ENCODE measurements at regions not wholly inside any gene's neighbourhood (a gene's known extent, or its start where the extent isn't known, plus 50 kb on each side); places are given as distances from the start of the nearest gene placed in this dataset.

DNA sequence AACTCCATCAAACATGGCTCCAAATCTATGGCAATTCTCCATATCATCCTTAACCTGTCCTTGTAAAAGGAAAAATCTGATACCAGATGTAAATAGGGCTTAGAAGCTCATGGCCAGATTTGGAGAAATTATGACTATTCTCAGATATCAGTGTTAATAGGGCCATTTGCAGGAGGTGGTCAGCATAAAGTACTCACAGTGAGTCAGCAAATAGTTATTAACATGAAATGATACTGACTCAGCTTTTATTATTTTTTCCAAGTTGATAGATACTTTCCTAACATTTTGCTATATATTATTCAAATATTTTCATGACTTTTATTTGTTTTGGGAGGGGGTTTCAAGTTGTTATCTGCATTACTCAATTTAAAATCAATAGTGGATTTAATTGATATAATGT is 255.8 kb downstream of the MFSD1 start:
- H3K9me2 ChIP-seq (ENCODE audit: insufficient read depth, low read length) = no peaks in the 10 kb centered on the region
- H3K36me3 ChIP-seq (ENCODE audit: insufficient read depth, low read length) = no peaks in the 10 kb centered on the region
- no peak overlapping the region for H3K4me3 ChIP-seq (ENCODE audit: low read length)
- H3K27me3 ChIP-seq (ENCODE audit: insufficient read depth, low read depth, low read length) = no peaks in the 10 kb centered on the region
- no peak overlapping the region for H3K4me2 ChIP-seq (ENCODE audit: low read length)
- no peak overlapping the region for H3K9ac ChIP-seq (ENCODE audit: low read length)
- no peaks in the 10 kb centered on the region for H3F3A ChIP-seq (ENCODE audit: insufficient read depth, low read length, poor library complexity, severe bottlenecking)
- no peak overlapping the region for H3K27ac ChIP-seq (ENCODE audit: low read length)
- TF ChIP-seq, protein P1, sequence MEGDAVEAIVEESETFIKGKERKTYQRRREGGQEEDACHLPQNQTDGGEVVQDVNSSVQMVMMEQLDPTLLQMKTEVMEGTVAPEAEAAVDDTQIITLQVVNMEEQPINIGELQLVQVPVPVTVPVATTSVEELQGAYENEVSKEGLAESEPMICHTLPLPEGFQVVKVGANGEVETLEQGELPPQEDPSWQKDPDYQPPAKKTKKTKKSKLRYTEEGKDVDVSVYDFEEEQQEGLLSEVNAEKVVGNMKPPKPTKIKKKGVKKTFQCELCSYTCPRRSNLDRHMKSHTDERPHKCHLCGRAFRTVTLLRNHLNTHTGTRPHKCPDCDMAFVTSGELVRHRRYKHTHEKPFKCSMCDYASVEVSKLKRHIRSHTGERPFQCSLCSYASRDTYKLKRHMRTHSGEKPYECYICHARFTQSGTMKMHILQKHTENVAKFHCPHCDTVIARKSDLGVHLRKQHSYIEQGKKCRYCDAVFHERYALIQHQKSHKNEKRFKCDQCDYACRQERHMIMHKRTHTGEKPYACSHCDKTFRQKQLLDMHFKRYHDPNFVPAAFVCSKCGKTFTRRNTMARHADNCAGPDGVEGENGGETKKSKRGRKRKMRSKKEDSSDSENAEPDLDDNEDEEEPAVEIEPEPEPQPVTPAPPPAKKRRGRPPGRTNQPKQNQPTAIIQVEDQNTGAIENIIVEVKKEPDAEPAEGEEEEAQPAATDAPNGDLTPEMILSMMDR (IDR thresholded peaks at IDR 0.05; ENCODE audit: poor library complexity, severe bottlenecking) = no peak
- no peak overlapping the region for H2AFZ ChIP-seq (ENCODE audit: low read depth, low read length)
- H3K9me3 ChIP-seq (ENCODE audit: low read length) = no peaks in the 10 kb centered on the region
- H3K79me2 ChIP-seq (replicated peaks; ENCODE audit: insufficient read depth, low read length) = no peaks in the 10 kb centered on the region
- no peaks in the 10 kb centered on the region for H4K20me1 ChIP-seq (ENCODE audit: insufficient read depth)

DNA sequence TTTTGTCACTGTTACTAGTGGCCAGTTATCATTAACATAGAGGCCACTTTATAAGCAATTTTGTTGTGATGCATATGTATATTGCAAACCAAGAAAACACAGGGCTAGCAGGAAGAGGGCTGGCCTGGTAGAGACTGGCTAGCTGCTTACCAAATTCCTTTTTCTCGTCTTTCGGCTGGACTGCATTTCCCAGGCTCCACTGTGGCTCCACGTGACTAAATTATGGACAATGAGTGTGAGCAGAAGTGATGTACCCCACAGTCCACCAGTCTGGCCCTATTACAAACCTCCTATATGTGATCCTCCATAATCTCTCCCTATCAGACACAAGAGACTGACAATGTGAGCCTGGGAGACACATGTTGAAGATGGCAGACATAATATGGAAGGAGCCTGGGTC is 257.0 kb downstream of the MFSD1 start:
- no peaks in the 10 kb centered on the region for H3K9me3 ChIP-seq (ENCODE audit: low read length)
- no peaks in the 10 kb centered on the region for H3K79me2 ChIP-seq (replicated peaks; ENCODE audit: insufficient read depth, low read length)
- no peak overlapping the region for H3K9ac ChIP-seq (ENCODE audit: low read length)
- no peaks in the 10 kb centered on the region for H4K20me1 ChIP-seq (ENCODE audit: insufficient read depth)
- no peak for TF ChIP-seq RAD21 (conservative IDR thresholded peaks at IDR 0.05)
- TF ChIP-seq, protein P1 (IDR thresholded peaks at IDR 0.05; ENCODE audit: poor library complexity, severe bottlenecking) = no peak
- TF ChIP-seq, protein P2, sequence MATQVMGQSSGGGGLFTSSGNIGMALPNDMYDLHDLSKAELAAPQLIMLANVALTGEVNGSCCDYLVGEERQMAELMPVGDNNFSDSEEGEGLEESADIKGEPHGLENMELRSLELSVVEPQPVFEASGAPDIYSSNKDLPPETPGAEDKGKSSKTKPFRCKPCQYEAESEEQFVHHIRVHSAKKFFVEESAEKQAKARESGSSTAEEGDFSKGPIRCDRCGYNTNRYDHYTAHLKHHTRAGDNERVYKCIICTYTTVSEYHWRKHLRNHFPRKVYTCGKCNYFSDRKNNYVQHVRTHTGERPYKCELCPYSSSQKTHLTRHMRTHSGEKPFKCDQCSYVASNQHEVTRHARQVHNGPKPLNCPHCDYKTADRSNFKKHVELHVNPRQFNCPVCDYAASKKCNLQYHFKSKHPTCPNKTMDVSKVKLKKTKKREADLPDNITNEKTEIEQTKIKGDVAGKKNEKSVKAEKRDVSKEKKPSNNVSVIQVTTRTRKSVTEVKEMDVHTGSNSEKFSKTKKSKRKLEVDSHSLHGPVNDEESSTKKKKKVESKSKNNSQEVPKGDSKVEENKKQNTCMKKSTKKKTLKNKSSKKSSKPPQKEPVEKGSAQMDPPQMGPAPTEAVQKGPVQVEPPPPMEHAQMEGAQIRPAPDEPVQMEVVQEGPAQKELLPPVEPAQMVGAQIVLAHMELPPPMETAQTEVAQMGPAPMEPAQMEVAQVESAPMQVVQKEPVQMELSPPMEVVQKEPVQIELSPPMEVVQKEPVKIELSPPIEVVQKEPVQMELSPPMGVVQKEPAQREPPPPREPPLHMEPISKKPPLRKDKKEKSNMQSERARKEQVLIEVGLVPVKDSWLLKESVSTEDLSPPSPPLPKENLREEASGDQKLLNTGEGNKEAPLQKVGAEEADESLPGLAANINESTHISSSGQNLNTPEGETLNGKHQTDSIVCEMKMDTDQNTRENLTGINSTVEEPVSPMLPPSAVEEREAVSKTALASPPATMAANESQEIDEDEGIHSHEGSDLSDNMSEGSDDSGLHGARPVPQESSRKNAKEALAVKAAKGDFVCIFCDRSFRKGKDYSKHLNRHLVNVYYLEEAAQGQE (IDR thresholded peaks at IDR 0.05; ENCODE audit: borderline replicate concordance) = no peak
- H3K4me2 ChIP-seq (ENCODE audit: low read length) = no peak overlapping the region
- no peak overlapping the region for H3K27ac ChIP-seq (ENCODE audit: low read length)
- no peaks in the 10 kb centered on the region for H3K27me3 ChIP-seq (ENCODE audit: insufficient read depth, low read depth, low read length)
- no peaks in the 10 kb centered on the region for H3K36me3 ChIP-seq (ENCODE audit: insufficient read depth, low read length)
- H3F3A ChIP-seq (ENCODE audit: insufficient read depth, low read length, poor library complexity, severe bottlenecking) = no peaks in the 10 kb centered on the region
- H3K9me2 ChIP-seq (ENCODE audit: insufficient read depth, low read length) = no peaks in the 10 kb centered on the region
- no peak overlapping the region for H3K4me3 ChIP-seq (ENCODE audit: low read length)
- no peak overlapping the region for H2AFZ ChIP-seq (ENCODE audit: low read depth, low read length)

DNA sequence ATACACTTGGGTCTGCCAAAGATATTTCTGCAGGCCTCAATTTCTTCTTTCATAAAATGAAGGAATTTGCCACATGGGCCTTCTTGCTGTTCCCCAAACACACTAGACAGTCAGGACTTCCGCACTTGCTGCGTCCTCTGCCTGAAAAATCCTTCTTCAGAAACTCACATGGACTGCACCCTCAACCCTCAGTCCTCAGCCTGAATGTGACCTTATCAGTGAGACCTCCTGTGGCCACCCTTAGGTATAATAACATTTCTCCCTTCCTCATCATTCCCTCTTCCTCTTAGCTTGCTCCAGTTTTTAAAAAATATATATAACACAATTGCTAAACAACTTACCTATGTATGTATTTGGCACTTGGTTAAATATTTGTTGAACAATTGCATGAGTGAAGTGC is 257.5 kb downstream of the MFSD1 start:
- no peak overlapping the region for H3K4me3 ChIP-seq (ENCODE audit: low read length)
- H3K9me3 ChIP-seq (ENCODE audit: low read length) = no peaks in the 10 kb centered on the region
- H3K9me2 ChIP-seq (ENCODE audit: insufficient read depth, low read length) = no peaks in the 10 kb centered on the region
- H2AFZ ChIP-seq (ENCODE audit: low read depth, low read length) = no peak overlapping the region
- H3K9ac ChIP-seq (ENCODE audit: low read length) = no peak overlapping the region
- H4K20me1 ChIP-seq (ENCODE audit: insufficient read depth) = no peaks in the 10 kb centered on the region
- no peaks in the 10 kb centered on the region for H3K79me2 ChIP-seq (replicated peaks; ENCODE audit: insufficient read depth, low read length)
- H3K36me3 ChIP-seq (ENCODE audit: insufficient read depth, low read length) = no peaks in the 10 kb centered on the region
- H3F3A ChIP-seq (ENCODE audit: insufficient read depth, low read length, poor library complexity, severe bottlenecking) = no peaks in the 10 kb centered on the region
- H3K27me3 ChIP-seq (ENCODE audit: insufficient read depth, low read depth, low read length) = no peaks in the 10 kb centered on the region
- no peak overlapping the region for H3K4me2 ChIP-seq (ENCODE audit: low read length)
- no peak overlapping the region for H3K27ac ChIP-seq (ENCODE audit: low read length)
- TF ChIP-seq, protein P1 (IDR thresholded peaks at IDR 0.05; ENCODE audit: poor library complexity, severe bottlenecking) = no peak
- TF ChIP-seq POLR2AphosphoS5 (IDR thresholded peaks at IDR 0.05) = no peak
- no peak for TF ChIP-seq RAD21 (conservative IDR thresholded peaks at IDR 0.05)
- no peak for TF ChIP-seq MXI1 (conservative IDR thresholded peaks at IDR 0.05; ENCODE audit: poor library complexity, severe bottlenecking)
- no peak for TF ChIP-seq EP300 (conservative IDR thresholded peaks at IDR 0.05; ENCODE audit: poor library complexity, severe bottlenecking)
- TF ChIP-seq TAF1 (IDR thresholded peaks at IDR 0.05; ENCODE audit: low read depth) = no peak
- no peak for TF ChIP-seq SMC3 (conservative IDR thresholded peaks at IDR 0.05; ENCODE audit: poor library complexity)
- TF ChIP-seq, protein P2 (IDR thresholded peaks at IDR 0.05; ENCODE audit: borderline replicate concordance) = no peak
- no peak for TF ChIP-seq EZH2 (IDR thresholded peaks at IDR 0.05; ENCODE audit: borderline replicate concordance, insufficient read depth, low read length, poor library complexity, severe bottlenecking)

All from neural cell (in vitro differentiated cells).